GM19239 (cell line): ENCODE measurements at regions not wholly inside any gene's neighbourhood (a gene's known extent, or its start where the extent isn't known, plus 50 kb on each side); places are given as distances from the start of the nearest gene placed in this dataset.
"Not testable (repeated sequence)": the region's sequence is repeated elsewhere in the genome, so short reads cannot be mapped to it uniquely, and the experiment has no call there.

Source experiments
- DNase-seq: peaks from one replicate; pipeline ENCODE4 v3.0.0; 2011; ENCODE audit warnings: low spot score; ENCODE audit not compliant: insufficient read length
- FAIRE-seq: peaks from 2 replicates; lab custom pipeline; 2011; peaks lifted over from hg19 to GRCh38; lab: Jason Lieb, UNC

DNA sequence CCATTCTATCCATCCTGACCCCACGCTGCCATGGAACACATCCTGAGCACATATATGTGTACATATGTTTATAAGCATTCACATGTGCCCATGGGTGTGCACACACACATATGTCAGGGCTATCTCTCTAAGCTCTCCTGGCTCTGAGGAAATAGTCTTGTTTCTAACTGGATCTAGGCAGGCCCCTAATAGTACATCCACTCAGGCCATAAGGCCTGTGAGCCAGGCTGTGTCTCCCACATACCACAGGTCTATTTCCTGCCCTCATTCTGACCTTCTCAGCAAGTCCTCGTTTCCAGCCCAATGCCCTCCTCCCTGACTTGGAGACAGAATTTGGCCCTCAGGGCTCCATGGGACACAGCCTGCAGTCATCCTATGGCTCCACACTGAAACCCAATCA is 284.8 kb upstream of the CTNNB1 start:
- DNase-seq: no peak
- FAIRE-seq: peak; percentile 63

DNA sequence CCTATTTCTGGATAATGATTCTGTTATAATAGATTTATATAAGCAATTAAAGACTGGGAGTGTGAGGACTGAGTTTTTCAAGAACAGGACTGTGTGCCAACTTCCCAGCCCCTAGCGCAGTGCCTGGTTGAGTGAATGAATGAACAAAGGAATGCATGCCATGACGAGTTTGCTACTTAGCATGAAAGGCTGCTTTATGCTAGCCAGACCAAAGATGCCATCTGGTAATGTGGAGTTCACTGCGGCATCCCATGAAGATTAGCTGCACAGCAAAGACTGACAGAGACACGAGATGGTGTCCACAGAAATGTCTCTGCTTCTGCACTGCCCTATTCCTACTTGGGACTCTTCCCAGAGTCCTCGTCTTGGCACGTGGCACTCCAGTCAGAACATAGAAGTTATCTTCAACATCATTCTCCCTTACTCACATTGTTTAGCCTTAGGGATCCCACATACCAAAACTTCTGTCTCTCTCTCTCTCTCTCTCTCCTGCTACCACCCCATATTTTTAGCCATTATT is 283.9 kb upstream of the CTNNB1 start:
- DNase-seq (no peak), FAIRE-seq (no peak)

DNA sequence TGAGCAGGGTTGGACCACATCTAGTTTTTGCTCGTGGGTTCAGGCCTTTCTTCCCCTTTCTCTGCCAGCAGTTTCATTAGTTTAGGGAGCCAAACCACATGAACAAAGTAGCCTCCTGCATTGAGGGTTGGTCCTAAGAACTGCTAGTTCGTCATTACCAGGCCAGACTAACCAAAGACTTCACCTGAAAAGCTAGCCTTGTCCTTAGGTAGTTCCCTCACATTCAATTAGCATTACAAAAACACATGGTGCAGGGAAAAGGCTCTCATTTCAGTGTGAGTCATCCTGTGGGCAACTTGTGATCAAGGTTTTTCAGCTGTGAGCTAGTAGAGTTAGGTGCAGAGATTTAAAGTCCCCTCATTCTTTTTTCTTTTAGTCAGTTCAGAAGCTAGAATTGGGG is 279.3 kb upstream of the CTNNB1 start:
- no peak for DNase-seq
- no peak for FAIRE-seq

DNA sequence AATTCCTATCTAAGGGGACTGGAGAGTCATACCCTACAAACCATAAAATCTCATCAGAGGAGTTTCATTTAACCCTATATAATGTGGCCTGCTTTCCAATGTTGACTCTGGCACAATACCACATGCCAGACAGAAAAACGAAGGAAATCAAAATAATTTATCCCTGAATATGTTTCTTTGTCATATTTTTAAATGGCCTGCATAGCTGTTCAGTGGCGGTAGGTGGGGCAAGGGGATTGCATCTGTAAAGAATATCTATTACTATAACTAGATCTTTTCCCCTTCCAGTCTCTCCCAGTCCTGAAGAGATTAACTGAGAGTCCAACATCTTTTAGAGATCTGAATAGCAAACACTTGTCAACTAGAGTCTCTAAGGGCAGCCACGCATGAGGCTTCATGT is 278.1 kb upstream of the CTNNB1 start:
- DNase-seq (no peak), FAIRE-seq (no peak)

DNA sequence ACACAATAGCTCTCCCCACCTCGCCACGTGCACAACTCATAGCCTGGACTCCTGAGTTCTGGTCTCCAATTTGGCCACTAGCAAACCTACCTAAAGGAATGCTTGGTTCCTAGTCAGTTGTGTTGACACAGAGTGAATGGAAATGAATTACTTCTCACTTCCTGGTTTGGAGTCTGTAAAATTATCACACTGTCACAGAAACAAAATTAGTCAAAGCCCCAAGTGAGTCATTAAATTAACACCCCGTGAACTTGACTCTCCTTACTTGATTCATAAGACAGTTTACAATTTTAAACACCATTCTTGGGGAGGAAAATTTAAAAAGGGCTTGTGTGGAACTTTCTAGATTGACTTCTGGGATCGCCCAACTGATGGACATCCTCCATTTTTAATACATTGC is 276.2 kb upstream of the CTNNB1 start:
- DNase-seq: no peak
- no peak for FAIRE-seq

DNA sequence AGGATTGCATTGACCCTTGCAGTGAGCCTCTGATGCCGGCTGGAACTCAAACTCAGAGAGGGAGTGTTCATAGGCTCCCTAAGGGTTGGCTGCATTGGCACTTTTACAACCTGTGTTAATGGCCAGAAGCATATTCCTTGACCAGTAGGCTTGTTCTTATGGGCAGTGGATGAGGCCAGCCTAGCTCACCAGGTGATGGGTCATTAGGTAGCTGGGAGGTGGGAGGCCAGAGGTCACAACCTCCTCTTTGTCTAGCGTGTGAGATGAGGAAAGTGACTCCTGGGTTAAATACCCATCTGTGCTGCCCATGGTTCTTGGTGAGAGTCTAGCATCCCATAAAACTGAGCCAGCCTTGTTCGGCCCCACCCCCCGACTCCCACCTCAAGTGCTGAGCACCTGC is 275.7 kb upstream of the CTNNB1 start:
- DNase-seq: no peak
- FAIRE-seq: no peak

DNA sequence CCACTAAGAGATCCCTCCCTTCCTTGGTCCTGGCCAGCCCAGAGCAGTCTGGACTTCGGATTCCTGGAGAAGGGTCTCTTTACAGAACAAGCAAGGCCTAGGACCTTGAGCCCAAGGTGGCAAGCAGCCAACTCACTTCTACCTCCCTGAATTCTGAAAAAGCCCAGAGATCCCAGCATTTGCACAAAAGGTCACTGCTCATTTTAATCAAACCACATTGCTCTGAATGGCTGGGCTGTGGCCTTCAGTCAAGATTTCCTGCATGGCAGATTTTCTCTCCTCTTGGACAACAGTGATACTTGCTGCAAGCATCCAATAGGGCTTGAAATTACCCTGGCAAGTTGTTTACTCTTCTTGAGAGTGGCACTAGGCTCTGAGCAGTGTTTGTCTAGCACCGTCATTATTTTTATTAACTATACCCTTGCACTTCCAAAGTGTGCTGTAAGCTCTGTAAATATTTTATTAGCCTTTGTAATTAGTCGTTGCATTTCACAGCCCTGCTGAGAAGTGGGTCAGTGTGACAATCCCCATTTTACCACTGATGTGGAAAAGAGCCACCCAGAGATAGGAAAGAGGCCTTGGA is 274.7 kb upstream of the CTNNB1 start:
- FAIRE-seq (no peak), DNase-seq (no peak)

DNA sequence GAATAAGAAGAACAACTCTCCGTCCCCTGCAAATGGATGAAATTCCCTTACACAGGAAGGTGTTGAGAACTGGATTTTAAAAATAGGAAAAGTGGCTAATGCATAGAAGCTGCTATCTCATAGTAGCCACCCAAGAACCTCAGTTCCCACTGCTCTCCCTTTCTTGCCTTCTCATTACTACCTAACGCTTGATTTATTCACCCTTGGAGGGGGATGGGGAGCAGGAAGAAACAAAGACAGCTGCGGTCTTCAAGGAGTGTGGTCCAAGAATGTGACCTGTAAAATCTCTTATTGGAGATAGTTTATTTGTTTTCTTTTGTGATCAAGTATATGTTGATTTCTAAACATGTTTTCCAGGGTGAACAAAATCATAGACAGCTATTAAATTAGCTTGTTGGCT is 274.1 kb upstream of the CTNNB1 start:
- no peak for FAIRE-seq

DNA sequence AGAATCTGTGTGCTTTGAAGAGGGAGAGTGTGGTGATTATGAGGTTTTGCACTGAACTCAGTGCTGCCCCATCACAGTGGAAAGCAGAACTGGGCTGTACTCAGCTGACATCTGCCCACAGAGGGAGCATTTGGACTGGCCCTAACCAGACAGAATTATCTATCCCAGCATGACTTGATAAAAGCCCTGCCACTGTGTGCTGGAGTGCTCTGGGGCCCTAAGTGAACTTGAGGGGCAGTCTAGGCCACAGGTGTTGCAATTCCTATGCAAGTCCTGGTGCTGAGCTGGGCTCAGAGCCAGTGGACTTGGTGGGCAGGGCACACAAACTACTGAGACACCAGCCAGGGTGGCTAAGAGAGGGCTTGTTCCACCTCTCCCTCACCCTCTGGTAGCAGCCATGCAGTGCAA is 269.2 kb upstream of the CTNNB1 start:
- no peak for DNase-seq
- FAIRE-seq: no peak

More for the DNA sequence above, 274.1 kb upstream of the CTNNB1 start:
- DNase-seq: no peak

DNA sequence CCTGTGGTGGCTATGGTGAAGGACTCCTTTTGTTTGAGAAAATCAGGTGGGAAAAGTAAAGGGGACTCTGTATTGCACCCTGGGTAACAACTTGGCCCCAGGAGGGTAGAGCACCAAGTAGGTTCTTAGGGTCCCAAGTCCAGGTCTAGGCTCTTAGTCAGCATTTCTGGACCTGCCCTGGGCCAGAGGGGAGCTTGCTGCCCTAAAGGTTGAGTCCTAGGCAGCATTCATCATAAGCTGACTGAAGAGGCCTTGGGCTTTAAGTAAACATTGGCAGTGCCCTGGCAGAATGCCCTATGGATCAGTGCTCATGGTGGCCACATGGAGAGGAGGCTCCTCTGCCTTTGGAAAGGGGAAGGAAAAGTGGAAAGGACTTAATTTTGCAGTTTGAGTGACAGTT is 268.5 kb upstream of the CTNNB1 start:
- DNase-seq: no peak
- no peak for FAIRE-seq

DNA sequence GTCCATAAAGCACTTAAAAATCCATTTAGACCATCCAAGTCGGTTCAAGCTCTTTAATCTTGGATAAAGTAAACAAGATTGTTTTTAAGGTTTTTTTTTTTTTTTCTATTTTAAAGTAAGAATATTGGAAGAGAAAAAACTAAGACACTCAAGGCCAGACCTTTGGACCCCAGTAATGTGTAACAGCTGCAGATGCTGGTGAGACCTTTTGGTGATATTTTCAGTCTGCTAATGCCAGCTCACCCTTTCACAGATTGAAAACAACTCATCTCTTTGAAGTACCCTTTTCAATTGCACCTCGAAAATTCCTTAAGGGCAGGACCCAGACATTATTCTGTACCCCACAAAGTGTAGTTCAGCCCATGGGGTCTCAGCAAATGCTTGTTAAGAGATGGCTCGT is 260.7 kb upstream of the CTNNB1 start:
- no peak for FAIRE-seq
- no peak for DNase-seq

DNA sequence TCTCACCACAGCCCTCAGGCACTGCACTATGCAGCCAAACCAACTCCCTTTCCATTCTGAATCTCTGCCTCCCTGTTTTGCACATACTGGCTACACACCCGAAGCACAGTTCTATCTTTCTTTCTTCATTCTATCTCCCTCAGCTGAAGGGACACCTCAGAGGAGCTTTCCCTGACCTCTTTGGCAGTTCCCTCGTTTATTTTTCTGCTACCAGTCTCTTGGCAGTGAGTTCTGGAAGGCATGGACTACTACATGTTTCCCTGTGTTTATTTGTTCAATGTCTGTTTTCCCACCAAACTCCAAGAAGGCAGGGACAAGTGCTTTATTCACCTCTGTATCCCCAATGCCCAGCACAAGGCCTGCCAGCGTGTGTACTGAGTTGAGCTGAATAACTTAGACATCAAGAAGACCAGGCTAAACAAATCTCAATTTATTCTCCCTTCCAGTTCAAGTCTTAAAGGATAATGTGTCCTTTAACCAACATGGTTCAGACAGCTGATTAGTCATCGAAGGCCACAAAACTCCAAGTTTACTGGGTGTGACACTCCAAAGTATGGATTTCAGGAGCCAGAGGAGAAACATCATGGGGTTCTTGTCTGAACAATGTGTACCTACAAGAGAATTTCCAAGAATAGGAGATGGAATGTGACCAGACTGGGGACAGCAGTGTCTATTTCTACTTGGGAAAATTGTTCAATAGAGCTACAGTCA is 260.1 kb upstream of the CTNNB1 start:
- DNase-seq (no peak), FAIRE-seq (no peak)

DNA sequence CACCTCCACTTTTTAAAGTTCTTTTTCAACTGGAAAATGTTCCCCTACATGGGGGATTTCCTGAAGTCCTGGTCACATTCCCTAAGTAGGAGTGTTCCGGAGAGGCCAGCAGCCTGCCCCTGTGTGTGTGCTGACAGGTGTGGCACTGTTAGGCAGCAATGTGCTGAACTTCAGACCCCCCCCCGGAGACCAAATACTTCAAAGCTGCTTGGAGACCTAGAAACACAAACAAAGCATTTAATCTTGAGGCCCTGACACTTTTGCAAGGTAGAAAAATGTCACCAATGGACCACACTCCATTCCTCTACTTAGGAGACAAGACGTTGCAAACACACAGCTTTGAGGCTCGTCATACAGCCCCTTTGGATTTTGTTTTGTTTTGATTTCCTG is 259.6 kb upstream of the CTNNB1 start:
- no peak for DNase-seq
- no peak for FAIRE-seq

DNA sequence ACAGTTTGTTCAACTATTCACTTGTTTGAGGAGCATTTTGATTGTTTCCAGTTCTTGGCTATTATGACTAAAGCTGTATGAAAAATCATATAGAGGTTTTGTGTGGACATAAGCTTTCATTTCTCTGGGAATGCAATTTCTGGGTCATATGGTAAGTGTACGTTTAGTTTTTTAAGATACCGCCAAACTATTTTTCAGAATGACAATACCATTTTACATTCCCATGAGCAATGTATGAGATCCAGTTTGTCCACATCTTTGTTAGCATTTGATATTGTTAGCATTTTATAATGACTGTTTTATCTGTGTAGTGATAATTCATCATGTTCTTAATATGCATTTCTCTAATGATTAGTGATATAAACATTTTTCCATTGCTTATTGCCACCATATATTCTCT is 258.7 kb upstream of the CTNNB1 start:
- FAIRE-seq (no peak), DNase-seq (no peak)

DNA sequence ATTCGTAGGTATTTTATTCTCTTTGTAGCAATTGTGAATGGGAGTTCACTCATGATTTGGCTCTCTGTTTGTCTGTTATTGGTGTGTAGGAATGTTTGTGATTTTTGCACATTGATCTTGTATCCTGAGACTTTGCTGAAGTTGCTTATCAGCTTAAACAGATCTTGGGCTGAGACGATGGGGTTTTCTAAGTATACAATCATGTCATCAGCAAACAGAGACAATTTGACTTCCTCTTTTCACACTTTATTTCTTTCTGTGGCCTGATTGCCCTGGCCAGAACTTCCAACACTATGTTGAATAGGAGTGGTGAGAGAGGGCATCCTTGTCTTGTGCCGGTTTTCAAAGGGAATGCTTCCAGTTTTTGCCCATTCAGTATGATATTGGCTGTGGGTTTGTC is 252.3 kb upstream of the CTNNB1 start:
- not testable (repeated sequence) for FAIRE-seq, DNase-seq

DNA sequence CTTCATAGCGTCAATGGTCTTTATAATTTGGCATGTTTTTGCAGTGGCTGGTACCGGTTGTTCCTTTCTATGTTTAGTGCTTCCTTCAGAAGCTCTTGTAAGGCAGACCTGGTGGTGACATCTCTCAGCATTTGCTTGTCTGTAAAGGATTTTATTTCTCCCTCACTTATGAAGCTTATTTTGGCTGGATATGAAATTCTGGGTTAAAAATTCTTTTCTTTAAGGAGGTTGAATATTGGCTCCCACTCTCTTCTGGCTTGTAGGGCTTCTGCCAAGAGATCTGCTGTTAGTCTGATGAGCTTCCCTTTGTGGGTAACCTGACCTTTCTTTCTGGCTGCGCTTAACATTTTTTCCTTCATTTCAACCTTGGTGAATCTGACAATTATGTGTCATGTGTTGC is 250.0 kb upstream of the CTNNB1 start:
- not testable (repeated sequence) for FAIRE-seq, DNase-seq

DNA sequence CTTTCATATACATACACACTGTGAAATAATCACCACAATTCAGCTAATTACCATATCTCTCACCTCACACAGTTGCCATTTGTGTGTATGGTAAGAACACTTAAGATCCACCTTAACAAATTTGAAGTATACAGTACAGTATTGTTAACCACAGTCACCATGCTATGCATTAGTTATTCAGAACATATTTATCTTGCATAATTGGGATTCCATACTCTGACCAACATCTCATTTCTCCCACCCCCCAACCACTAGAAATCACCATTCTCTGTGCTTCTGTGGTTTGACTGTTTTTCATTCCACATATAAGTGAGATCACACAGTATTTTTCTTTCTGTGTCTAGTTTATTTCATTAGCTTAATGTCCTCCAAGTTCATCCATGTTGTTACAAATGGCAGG is 247.7 kb upstream of the CTNNB1 start:
- DNase-seq (no peak), FAIRE-seq (no peak)

DNA sequence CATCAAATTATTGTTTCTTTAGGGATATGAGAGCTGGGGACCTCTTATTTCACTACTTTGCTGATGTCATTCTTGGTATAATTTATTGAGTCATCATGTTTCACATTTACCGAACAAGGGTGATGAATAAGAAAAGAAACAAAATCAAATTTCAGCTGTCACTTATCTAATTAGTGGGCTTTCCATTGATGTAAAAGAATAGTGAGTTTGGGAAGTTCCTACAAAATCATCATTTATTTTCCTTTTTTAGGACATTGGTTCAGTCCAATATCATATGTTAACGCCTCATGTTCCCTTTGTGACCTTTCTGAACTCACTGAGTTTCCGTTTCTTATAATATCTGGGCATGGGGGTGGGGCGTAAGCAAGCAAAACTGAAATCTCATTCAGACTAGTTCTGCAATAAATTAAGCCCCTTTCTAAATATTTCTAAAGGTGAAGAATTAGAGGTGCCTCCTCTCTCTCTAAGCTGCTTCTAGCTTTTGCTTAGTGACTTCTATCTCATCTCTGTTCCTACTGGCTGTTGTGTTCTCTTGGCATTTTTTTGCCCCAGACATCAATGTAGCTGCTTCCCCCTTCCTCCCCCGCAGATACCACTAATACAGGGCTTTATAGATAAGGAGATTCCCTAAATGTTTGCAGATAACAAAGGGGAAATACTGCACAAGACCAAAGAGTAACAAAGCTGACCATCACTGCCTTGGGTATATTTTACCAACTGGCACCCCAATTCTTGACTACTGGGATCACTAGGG is 238.0 kb upstream of the CTNNB1 start:
- FAIRE-seq: peak; percentile 82
- no peak for DNase-seq

DNA sequence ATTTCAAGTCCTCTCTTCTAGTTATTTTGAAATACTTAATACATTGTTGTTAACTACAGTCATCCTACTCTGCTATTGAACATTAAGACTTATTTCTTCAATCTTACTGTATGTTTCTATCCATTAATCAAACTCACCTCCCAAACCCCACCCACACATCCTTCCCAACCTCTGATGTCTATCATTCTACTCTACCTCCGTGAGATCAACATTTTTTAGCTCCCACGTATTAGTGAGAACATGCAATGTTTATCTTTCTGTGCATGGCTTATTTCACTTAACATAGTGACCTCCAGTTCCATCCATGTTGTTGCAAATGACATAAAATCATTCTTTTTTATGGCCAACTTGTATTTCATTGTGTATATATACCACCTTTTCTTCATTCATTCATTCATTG is 236.6 kb upstream of the CTNNB1 start:
- FAIRE-seq: no peak
- no peak for DNase-seq

DNA sequence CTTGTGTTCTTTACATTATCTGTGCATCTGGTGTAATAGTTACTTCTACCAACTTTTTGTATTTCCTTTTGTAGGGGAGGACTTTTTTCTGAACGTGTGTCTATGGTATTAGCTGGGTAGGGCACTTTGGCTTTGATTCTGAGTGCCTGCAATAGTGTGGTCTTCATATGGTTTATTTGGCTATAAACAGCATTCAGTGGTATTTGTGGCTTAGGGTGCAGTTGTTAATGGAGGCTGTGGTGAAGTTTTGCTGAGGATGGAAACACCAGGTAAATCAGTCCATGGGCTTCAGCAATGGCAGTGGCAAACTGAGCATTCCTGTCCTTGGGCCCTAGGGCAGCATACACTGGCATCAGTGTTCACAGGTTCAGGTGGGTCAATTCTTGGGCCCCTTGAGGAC is 230.6 kb upstream of the CTNNB1 start:
- DNase-seq (no peak), FAIRE-seq (no peak)

DNA sequence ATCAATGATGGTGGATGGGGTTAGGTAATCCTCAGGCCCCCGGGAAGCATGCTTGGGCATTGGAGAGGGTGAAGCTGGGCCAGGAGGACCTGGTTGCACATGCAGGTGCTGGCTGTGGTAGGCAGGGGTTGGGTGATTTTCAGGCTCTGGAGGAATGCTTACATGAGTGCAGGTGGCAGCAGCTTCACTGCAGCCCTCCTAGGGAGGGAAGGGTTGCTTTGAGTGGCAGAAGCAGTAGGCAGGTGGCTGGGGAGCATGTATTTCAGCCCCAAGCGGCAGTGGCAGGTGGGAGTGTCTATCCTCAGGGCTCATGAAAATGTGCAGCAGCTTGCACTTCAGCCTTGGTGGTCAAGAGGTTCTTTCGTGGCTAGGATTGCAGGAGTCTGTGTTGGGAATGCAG is 230.0 kb upstream of the CTNNB1 start:
- FAIRE-seq: no peak
- no peak for DNase-seq
